A204.1 (cell line): ENCODE measurements at regions not wholly inside any gene's neighbourhood (a gene's known extent, or its start where the extent isn't known, plus 50 kb on each side); places are given as distances from the start of the nearest gene placed in this dataset.

Source experiments
- FAIRE-seq: peaks from 2 replicates; lab custom pipeline; 2012; peaks lifted over from hg19 to GRCh38; lab: Jason Lieb, UNC

- no peak for FAIRE-seq
These were observed 254.3 kb upstream of the FOXQ1 start for GRCh38 chr6:1057490-1058135.

GRCh38 chr6:1055015-1055921, 256.6 kb upstream of the FOXQ1 start:
- no peak for FAIRE-seq

DNA sequence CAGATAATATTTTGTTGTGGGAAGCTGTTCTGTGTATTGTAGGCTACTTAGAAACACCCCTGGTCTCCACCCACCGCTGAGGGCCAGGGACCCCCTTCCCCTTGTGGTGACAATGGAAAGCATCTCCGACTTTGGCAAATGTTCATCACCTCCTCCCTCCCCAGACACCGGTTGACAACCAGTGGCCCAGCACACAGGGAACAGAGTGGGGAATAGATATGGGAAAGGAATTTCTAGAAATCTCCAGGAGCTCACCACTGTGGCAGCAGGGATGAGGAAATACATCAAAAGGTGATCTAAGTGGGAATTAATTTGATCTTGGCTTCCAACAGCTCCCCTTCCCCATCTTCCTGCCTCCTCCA, 257.3 kb upstream of the FOXQ1 start:
- no peak for FAIRE-seq

DNA sequence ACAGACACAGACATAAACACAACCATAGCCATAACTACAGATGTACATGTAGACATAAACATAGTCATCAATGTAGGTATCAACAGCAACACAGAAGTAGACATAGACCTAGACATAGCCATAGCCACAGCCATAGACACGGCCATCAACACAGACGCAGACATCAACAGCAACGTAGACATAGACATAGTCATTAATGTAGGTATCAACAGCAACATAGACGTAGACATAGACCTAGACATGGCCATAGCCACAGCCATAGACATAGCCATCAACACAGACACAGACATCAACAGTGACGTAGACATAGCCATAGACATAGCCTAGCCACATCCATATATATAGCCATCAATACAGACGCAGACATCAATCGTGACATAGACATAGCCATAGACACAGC, 258.3 kb upstream of the FOXQ1 start:
- no peak for FAIRE-seq

DNA sequence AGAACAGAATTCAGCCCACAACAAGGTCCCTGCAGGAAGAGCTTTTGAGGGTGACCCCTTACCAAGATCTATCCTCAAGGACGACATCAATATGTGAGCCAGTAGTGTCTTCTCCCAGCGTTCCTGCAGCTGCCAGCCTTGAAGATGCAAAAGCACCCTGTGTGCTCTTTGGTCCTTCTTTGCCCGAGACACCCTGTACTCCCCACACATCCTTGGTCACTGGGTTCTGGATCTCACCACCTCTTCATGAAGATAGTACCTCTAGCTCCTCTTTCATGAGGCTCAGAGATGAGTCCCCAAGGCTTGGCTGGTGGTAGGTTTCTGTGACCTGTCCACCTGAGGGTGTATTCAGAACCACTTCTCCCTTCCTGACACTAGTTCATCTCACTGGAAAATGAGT, 259.6 kb upstream of the FOXQ1 start:
- no peak for FAIRE-seq

- FAIRE-seq: no peak
These were observed 262.0 kb upstream of the FOXQ1 start for GRCh38 chr6:1049900-1050299.

DNA sequence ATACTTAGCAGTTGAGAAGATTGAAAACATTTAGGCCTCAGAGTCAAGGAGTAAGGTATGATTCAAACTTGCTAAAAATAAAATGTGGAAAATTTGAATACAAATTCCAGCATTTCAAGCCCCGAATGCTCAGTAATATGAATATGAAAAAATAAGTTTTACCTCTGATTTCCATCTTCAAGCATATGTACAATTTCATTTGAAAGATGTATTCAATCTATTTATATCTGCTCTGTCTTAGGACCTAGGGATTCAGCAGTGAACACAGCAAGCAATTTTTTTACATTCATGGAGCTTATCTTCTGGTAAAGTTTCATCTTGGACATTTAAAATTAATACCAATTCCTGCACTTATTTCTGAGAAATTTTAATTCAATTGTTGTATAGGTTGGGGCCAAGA, 262.7 kb upstream of the FOXQ1 start:
- FAIRE-seq: no peak

GRCh38 chr6:1047981-1048541, 263.8 kb upstream of the FOXQ1 start:
- no peak for FAIRE-seq

DNA sequence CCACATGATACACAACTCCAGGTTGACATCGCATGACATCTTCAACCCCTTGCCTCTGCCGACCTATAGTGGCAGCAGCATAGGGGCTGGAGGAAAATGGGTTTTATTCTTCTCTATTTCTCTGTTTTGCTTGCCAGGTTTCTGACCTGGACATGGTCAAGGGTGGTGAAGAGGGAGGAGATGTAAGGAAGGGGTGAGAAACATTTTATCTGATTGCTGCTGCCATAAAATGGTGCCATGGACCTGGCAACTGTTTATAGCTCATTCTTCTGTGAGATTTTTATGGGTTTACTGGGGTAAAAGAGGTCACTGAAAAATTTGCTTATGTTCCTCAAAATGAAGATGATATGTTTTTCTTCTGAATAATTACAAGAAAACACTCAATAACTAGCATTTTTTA, 266.7 kb upstream of the FOXQ1 start:
- FAIRE-seq: no peak

DNA sequence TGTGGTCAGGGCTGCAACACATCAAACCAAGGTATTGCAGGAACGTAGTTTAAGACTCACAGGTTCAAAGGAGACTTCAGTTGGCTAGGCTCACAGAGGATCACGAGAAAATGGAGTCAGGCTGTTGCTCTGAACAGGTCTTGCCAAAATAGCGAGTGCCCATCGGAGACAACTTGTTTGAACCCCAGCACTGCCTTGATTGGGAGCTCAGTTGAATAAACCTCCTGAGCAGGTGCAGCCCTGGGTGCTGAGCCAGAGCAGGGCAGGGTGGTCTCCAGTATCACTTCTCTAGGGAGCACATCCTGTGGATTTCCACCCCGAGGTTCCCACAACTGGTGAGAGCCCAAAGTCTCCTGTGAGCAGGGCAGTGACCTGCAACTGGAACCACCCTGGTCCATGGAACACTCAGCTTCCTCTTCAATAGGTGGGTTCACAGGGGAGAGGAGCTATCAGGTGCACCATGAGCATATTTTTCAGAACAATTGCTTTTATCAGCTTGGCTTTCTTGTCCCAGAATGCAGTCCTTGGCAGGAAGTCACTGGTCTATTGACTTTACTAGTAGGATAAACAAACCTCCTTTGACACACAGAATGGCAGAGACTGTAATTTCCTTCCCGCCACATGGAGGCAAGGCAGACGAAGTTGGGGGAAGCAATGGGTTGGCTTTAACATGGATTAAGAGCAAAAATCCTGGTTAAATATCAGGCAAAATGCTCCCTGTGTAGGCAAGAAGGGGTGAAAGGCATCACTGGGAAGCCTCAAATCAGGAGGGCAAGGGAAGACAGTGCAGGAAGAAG, 267.7 kb upstream of the FOXQ1 start:
- FAIRE-seq: no peak

GRCh38 chr6:1043458-1043836, 268.5 kb upstream of the FOXQ1 start:
- FAIRE-seq: no peak

- FAIRE-seq: no peak
These were observed 269.1 kb upstream of the FOXQ1 start for GRCh38 chr6:1042583-1043457.

DNA sequence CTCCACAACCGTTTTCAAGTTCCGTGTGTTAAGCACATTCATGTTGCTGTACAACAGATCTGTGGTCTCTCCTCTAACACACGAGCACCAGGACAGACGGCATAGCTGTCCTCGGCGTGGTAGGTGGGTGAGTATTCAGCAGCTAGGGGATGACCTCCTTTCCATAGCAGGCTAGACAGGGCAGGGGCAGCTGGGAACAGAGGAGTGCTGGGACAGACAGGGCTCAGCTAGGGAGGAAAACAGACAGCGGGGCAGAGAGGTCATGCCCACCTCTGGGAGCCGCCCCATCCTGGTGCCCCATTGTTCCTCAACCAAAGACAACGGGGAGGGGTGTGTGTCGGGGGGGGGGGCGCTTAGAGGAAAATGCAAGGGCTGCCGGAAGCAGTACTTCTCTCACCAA, 271.5 kb upstream of the FOXQ1 start:
- no peak for FAIRE-seq

- no peak for FAIRE-seq
These were observed 272.2 kb upstream of the FOXQ1 start for GRCh38 chr6:1039746-1040145.

GRCh38 chr6:1039191-1039590, 272.7 kb upstream of the FOXQ1 start:
- no peak for FAIRE-seq

- no peak for FAIRE-seq
These were observed 274.3 kb upstream of the FOXQ1 start for GRCh38 chr6:1037430-1038202.

- FAIRE-seq: no peak
These were observed 276.5 kb upstream of the FOXQ1 start for GRCh38 chr6:1035401-1035800.

DNA sequence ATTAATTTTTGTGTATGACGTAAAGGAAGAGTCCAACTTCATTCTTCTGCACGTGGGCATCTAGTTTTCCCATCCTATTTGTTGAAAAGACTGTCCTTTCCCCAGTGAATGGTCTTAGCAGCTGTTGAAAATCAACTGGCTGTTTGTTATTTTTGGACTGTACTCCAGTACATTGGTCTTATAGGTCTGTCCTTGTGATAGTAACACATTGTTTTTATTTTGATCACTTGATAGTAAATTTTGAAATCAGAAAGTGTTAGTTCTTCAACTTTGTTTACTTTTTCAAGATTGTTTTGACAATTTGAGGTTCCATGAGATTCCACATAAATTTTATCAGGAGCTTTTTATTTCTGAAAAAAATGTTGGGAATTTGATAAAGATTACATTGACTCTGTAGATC, 280.2 kb upstream of the FOXQ1 start:
- no peak for FAIRE-seq

GRCh38 chr6:1029141-1029540, 282.8 kb upstream of the FOXQ1 start:
- FAIRE-seq: no peak

DNA sequence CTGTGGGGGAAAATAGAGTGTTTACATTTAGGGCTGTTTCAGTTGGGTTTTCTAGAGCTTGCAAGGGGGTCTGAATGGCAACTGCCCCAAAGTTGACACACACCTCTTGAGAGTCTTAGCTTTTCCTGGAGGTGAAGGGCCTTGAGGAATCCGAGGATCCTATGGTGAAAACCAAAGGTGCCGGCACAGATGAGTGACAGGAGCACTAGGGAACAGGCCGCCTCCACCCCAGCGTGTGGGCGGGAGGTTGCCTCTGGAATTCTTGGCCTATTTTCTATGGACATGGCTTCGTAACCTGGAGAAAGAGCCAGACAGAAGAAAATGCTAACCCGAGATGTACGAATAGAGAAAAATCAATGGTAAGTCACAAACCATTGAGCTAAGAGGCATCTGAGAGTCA, 283.2 kb upstream of the FOXQ1 start:
- FAIRE-seq: no peak
